ENCODE measurements at regions not wholly inside any gene's neighbourhood (a gene's known extent, or its start where the extent isn't known, plus 50 kb on each side); places are given as distances from the start of the nearest gene placed in this dataset.

DNA sequence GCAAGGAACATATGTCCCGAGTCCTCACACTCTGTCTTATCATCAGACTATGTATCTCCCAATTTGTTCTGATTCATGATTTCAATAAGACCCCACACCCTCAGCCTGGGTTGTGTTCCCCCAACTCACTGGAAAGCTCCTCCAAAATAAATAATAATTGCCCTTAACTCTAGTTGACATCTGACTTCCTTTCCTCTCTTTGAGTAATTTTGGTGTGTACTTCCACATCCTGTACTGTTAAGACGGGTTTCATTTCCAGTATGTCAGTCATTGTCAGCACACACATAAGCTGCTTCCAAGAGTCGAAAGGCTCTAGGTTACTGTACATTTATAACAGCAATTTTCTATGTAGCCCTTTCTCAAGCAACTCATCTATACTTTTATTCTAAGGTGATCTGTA lies 52.2 kb upstream of the C1QTNF7 start:
- Histone ChIP-seq H3F3A (ENCODE audit: insufficient read depth, low read length, poor library complexity, severe bottlenecking) (no peaks in the 10 kb centered on the region), H3K4me2 (ENCODE audit: low read length) (no peak overlapping the region), H3K9me3 (ENCODE audit: low read length) (no peaks in the 10 kb centered on the region), H2AFZ (ENCODE audit: low read depth, low read length) (no peak overlapping the region), H3K4me3 (ENCODE audit: low read length) (no peak overlapping the region), H3K79me2 (replicated peaks; ENCODE audit: insufficient read depth, low read length) (no peaks in the 10 kb centered on the region), H3K36me3 (ENCODE audit: insufficient read depth, low read length) (no peaks in the 10 kb centered on the region), H4K20me1 (ENCODE audit: insufficient read depth) (no peaks in the 10 kb centered on the region), H3K27me3 (ENCODE audit: insufficient read depth, low read depth, low read length) (no peaks in the 10 kb centered on the region), H3K9ac (ENCODE audit: low read length) (no peak overlapping the region), H3K27ac (ENCODE audit: low read length) (no peak overlapping the region), H3K9me2 (ENCODE audit: insufficient read depth, low read length) (no peaks in the 10 kb centered on the region)
- TF ChIP-seq POLR2AphosphoS5 (IDR thresholded peaks at IDR 0.05) (no peak), TAF1 (IDR thresholded peaks at IDR 0.05; ENCODE audit: low read depth) (no peak), SMC3 (conservative IDR thresholded peaks at IDR 0.05; ENCODE audit: poor library complexity) (no peak), EP300 (conservative IDR thresholded peaks at IDR 0.05; ENCODE audit: poor library complexity, severe bottlenecking) (no peak), MXI1 (conservative IDR thresholded peaks at IDR 0.05; ENCODE audit: poor library complexity, severe bottlenecking) (no peak), EZH2 (IDR thresholded peaks at IDR 0.05; ENCODE audit: borderline replicate concordance, insufficient read depth, low read length, poor library complexity, severe bottlenecking) (no peak), RAD21 (conservative IDR thresholded peaks at IDR 0.05) (no peak)
- TF ChIP-seq, protein P1, sequence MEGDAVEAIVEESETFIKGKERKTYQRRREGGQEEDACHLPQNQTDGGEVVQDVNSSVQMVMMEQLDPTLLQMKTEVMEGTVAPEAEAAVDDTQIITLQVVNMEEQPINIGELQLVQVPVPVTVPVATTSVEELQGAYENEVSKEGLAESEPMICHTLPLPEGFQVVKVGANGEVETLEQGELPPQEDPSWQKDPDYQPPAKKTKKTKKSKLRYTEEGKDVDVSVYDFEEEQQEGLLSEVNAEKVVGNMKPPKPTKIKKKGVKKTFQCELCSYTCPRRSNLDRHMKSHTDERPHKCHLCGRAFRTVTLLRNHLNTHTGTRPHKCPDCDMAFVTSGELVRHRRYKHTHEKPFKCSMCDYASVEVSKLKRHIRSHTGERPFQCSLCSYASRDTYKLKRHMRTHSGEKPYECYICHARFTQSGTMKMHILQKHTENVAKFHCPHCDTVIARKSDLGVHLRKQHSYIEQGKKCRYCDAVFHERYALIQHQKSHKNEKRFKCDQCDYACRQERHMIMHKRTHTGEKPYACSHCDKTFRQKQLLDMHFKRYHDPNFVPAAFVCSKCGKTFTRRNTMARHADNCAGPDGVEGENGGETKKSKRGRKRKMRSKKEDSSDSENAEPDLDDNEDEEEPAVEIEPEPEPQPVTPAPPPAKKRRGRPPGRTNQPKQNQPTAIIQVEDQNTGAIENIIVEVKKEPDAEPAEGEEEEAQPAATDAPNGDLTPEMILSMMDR (IDR thresholded peaks at IDR 0.05; ENCODE audit: poor library complexity, severe bottlenecking): no peak
- TF ChIP-seq, protein P2, sequence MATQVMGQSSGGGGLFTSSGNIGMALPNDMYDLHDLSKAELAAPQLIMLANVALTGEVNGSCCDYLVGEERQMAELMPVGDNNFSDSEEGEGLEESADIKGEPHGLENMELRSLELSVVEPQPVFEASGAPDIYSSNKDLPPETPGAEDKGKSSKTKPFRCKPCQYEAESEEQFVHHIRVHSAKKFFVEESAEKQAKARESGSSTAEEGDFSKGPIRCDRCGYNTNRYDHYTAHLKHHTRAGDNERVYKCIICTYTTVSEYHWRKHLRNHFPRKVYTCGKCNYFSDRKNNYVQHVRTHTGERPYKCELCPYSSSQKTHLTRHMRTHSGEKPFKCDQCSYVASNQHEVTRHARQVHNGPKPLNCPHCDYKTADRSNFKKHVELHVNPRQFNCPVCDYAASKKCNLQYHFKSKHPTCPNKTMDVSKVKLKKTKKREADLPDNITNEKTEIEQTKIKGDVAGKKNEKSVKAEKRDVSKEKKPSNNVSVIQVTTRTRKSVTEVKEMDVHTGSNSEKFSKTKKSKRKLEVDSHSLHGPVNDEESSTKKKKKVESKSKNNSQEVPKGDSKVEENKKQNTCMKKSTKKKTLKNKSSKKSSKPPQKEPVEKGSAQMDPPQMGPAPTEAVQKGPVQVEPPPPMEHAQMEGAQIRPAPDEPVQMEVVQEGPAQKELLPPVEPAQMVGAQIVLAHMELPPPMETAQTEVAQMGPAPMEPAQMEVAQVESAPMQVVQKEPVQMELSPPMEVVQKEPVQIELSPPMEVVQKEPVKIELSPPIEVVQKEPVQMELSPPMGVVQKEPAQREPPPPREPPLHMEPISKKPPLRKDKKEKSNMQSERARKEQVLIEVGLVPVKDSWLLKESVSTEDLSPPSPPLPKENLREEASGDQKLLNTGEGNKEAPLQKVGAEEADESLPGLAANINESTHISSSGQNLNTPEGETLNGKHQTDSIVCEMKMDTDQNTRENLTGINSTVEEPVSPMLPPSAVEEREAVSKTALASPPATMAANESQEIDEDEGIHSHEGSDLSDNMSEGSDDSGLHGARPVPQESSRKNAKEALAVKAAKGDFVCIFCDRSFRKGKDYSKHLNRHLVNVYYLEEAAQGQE (IDR thresholded peaks at IDR 0.05; ENCODE audit: borderline replicate concordance): no peak

DNA sequence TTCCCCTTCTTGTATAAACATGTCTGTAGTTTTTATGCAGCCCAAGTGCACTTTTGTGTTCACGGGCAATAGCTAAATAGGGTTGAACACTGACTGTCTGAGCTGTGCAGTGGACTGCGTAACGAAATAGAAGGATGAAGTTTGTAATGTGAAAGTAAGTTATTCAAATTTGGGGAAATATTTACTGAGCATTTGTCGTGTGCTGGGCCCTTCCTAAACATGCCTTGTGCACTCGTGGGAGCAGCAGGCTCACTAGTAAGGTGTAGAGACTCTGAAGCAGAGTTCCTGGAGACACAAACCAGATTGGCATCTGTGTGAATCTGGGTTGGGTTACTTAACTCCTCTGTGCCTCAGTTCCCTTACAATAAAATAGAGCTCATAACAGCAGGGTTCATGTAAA lies 51.7 kb upstream of the C1QTNF7 start:
- no peak overlapping the region for H3K27ac ChIP-seq (ENCODE audit: low read length)
- H2AFZ ChIP-seq (ENCODE audit: low read depth, low read length): no peak overlapping the region
- TF ChIP-seq, protein P2 (IDR thresholded peaks at IDR 0.05; ENCODE audit: borderline replicate concordance): no peak
- no peak for TF ChIP-seq EP300 (conservative IDR thresholded peaks at IDR 0.05; ENCODE audit: poor library complexity, severe bottlenecking)
- no peak for TF ChIP-seq POLR2AphosphoS5 (IDR thresholded peaks at IDR 0.05)
- no peak for TF ChIP-seq SMC3 (conservative IDR thresholded peaks at IDR 0.05; ENCODE audit: poor library complexity)
- TF ChIP-seq, protein P1 (IDR thresholded peaks at IDR 0.05; ENCODE audit: poor library complexity, severe bottlenecking): no peak
- TF ChIP-seq MXI1 (conservative IDR thresholded peaks at IDR 0.05; ENCODE audit: poor library complexity, severe bottlenecking): no peak
- TF ChIP-seq TAF1 (IDR thresholded peaks at IDR 0.05; ENCODE audit: low read depth): no peak
- TF ChIP-seq EZH2 (IDR thresholded peaks at IDR 0.05; ENCODE audit: borderline replicate concordance, insufficient read depth, low read length, poor library complexity, severe bottlenecking): no peak
- TF ChIP-seq RAD21 (conservative IDR thresholded peaks at IDR 0.05): no peak
- H3K4me3 ChIP-seq (ENCODE audit: low read length): no peak overlapping the region
- H3K79me2 ChIP-seq (replicated peaks; ENCODE audit: insufficient read depth, low read length): no peaks in the 10 kb centered on the region
- H3K9me3 ChIP-seq (ENCODE audit: low read length): no peaks in the 10 kb centered on the region
- H4K20me1 ChIP-seq (ENCODE audit: insufficient read depth): no peaks in the 10 kb centered on the region
- H3K4me2 ChIP-seq (ENCODE audit: low read length): no peak overlapping the region
- H3K27me3 ChIP-seq (ENCODE audit: insufficient read depth, low read depth, low read length): no peaks in the 10 kb centered on the region
- H3K9me2 ChIP-seq (ENCODE audit: insufficient read depth, low read length): no peaks in the 10 kb centered on the region
- no peak overlapping the region for H3K9ac ChIP-seq (ENCODE audit: low read length)
- no peaks in the 10 kb centered on the region for H3F3A ChIP-seq (ENCODE audit: insufficient read depth, low read length, poor library complexity, severe bottlenecking)
- no peaks in the 10 kb centered on the region for H3K36me3 ChIP-seq (ENCODE audit: insufficient read depth, low read length)

All from neural cell (in vitro differentiated cells).